ENCODE measurements at regions not wholly inside any gene's neighbourhood (a gene's known extent, or its start where the extent isn't known, plus 50 kb on each side); places are given as distances from the start of the nearest gene placed in this dataset.

GRCh38 chr2:152930501-152930900 is 212.1 kb downstream of the ARL6IP6 start:
- no peak for TF ChIP-seq POLR2A (IDR thresholded peaks at IDR 0.05; ENCODE audit: low read depth, low read length)
- no peak for TF ChIP-seq POLR2AphosphoS5 (IDR thresholded peaks at IDR 0.05; ENCODE audit: low read depth, low read length)
- TF ChIP-seq SPI1 (IDR thresholded peaks at IDR 0.05; ENCODE audit: low read depth, low read length) = no peak
- no peak for TF ChIP-seq PAX5 (IDR thresholded peaks at IDR 0.05; ENCODE audit: insufficient read depth, low read length, severe bottlenecking)
- no peak for TF ChIP-seq POU2F2 (IDR thresholded peaks at IDR 0.05; ENCODE audit: low read depth, low read length)
- no peak for TF ChIP-seq TAF1 (IDR thresholded peaks at IDR 0.05; ENCODE audit: low read depth, low read length)
- DNase-seq (ENCODE audit: insufficient read length, low spot score) (no peak), FAIRE-seq (no peak)

DNA sequence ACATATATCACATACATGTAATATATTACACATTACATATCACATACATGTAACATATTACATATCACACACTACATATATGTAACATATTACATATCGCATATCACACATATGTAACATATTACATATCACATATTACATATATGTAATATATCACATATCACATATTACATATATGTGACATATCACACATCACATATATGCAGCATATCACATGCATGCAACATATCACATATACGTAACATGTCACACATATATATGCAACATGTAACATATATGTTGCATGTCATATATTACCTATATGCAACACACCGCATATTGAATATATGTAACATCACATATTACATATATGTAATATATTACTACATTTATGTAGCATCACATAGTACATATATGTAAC is 211.2 kb downstream of the ARL6IP6 start:
- TF ChIP-seq TAF1 (IDR thresholded peaks at IDR 0.05; ENCODE audit: low read depth, low read length) (no peak), POLR2AphosphoS5 (IDR thresholded peaks at IDR 0.05; ENCODE audit: low read depth, low read length) (no peak), POU2F2 (IDR thresholded peaks at IDR 0.05; ENCODE audit: low read depth, low read length) (no peak)
- FAIRE-seq = peak; percentile 48
- no peak for DNase-seq (ENCODE audit: insufficient read length, low spot score)

GRCh38 chr2:152925547-152926448 is 207.4 kb downstream of the ARL6IP6 start:
- DNase-seq (ENCODE audit: insufficient read length, low spot score) (peak; percentile 25), FAIRE-seq (peak; percentile 90)
- no peak for TF ChIP-seq PAX5 (IDR thresholded peaks at IDR 0.05; ENCODE audit: insufficient read depth, low read length, severe bottlenecking)
- no peak for TF ChIP-seq POU2F2 (IDR thresholded peaks at IDR 0.05; ENCODE audit: low read depth, low read length)
- TF ChIP-seq POLR2AphosphoS5 (IDR thresholded peaks at IDR 0.05; ENCODE audit: low read depth, low read length) = no peak
- TF ChIP-seq TAF1 (IDR thresholded peaks at IDR 0.05; ENCODE audit: low read depth, low read length) = no peak
- no peak for TF ChIP-seq POLR2A (IDR thresholded peaks at IDR 0.05; ENCODE audit: low read depth, low read length)
- TF ChIP-seq SPI1 (IDR thresholded peaks at IDR 0.05; ENCODE audit: low read depth, low read length) = no peak

DNA sequence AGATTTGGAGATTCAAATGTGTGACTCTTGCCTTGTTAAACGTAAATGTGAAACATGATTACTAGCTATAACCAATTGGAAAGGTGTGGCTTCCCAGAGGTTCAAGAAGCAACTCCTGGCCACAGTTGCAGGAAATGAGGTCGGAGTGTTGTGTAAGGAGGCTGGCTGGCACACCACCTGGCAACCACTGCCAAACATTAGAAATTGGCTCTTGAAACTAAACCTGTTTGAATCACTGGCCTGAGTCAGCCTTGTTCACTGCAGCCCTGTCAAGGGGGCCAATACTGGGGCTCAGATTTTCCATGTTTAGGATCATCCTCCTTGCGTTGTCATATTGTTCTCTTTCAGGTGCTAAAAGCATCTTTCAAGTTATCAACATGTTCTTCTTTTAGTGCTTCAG is 206.3 kb downstream of the ARL6IP6 start:
- FAIRE-seq (no peak), DNase-seq (ENCODE audit: insufficient read length, low spot score) (no peak)
- TF ChIP-seq PAX5 (IDR thresholded peaks at IDR 0.05; ENCODE audit: insufficient read depth, low read length, severe bottlenecking) (no peak), POLR2A (IDR thresholded peaks at IDR 0.05; ENCODE audit: low read depth, low read length) (no peak), POU2F2 (IDR thresholded peaks at IDR 0.05; ENCODE audit: low read depth, low read length) (no peak)

DNA sequence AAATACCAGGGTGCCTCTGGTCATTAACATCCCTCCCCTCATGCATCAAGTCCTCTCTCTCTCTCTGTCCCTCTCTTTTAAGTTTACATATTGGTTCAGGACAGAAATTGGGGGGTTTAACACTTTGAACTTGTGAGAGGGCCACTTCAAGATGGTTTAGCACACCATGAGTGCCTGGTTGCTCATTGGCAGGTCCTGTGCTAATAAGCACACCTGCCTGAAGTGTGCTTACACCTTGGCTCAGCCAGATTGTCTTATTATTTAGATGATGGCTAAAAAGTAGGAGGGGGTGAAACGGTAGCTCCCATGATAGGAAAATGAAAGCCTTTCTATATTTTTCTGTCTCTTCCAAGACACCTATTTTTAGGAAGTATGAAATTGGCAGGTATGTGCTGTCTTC is 205.8 kb downstream of the ARL6IP6 start:
- no peak for FAIRE-seq
- no peak for DNase-seq (ENCODE audit: insufficient read length, low spot score)
- no peak for TF ChIP-seq POU2F2 (IDR thresholded peaks at IDR 0.05; ENCODE audit: low read depth, low read length)
- TF ChIP-seq POLR2AphosphoS5 (IDR thresholded peaks at IDR 0.05; ENCODE audit: low read depth, low read length) = no peak

DNA sequence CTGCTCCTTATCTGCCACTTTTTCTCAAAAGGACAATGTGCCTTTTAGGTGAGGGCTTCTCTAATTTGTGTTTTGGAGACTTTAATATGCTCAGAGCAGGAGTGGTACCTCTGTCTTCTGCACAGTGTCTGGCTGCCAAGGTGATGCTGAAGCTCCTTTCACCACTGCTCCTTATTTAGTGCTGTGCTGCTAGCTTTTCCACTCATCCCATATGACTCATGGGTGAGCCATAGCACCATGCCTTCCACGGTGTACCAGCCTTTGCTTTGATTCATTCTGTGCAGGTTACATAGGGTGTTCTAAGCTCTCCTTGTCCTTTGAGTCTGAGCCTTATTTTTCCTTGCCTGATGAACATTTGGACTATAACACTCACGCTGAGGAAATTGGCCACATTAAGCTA is 202.4 kb downstream of the ARL6IP6 start:
- TF ChIP-seq PAX5 (IDR thresholded peaks at IDR 0.05; ENCODE audit: insufficient read depth, low read length, severe bottlenecking) (no peak), SPI1 (IDR thresholded peaks at IDR 0.05; ENCODE audit: low read depth, low read length) (no peak), POU2F2 (IDR thresholded peaks at IDR 0.05; ENCODE audit: low read depth, low read length) (no peak), TAF1 (IDR thresholded peaks at IDR 0.05; ENCODE audit: low read depth, low read length) (no peak), POLR2A (IDR thresholded peaks at IDR 0.05; ENCODE audit: low read depth, low read length) (no peak), POLR2AphosphoS5 (IDR thresholded peaks at IDR 0.05; ENCODE audit: low read depth, low read length) (no peak)
- no peak for FAIRE-seq
- no peak for DNase-seq (ENCODE audit: insufficient read length, low spot score)

DNA sequence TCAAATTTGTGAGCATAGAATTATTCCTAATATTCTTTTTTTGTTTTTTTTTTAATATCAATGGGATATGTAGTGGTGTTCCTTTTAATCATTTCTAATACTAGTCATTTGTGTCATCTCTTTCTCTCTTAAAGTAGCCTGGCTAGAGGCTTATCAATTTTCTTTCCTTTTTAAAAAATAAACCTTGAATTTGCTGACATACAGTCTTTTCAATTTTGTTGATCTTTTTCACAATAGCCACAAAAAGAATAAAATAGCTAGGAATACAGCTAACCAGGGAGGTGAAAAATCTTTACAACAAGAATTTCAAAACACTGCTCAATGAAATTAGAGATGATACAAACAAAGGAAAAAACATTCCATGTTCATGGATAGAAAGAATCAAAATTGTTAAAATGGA is 192.6 kb downstream of the ARL6IP6 start:
- FAIRE-seq = no peak
- DNase-seq (ENCODE audit: insufficient read length, low spot score) = no peak
- no peak for TF ChIP-seq PAX5 (IDR thresholded peaks at IDR 0.05; ENCODE audit: insufficient read depth, low read length, severe bottlenecking)
- TF ChIP-seq TAF1 (IDR thresholded peaks at IDR 0.05; ENCODE audit: low read depth, low read length) = no peak

DNA sequence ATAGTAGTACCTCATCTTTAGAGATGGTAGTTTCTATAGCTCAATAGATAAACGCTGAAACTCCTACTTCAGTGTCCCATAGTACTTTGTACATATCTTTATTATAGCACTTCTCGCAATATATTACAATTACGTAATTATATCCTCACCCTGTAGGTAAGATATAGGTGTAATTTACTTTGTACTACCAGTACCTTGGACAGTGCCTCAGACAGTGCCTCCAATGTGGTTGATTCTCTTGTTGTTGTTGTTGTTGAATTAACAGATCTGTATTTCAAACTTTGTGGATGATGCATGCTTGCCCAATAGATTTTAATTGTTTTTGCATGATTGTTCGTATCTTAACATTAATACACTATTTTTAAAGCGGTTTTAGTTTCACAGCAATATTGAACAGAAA is 188.6 kb downstream of the ARL6IP6 start:
- DNase-seq (ENCODE audit: insufficient read length, low spot score) (no peak), FAIRE-seq (no peak)
- TF ChIP-seq TAF1 (IDR thresholded peaks at IDR 0.05; ENCODE audit: low read depth, low read length) = no peak
- TF ChIP-seq POU2F2 (IDR thresholded peaks at IDR 0.05; ENCODE audit: low read depth, low read length) = no peak
- TF ChIP-seq POLR2AphosphoS5 (IDR thresholded peaks at IDR 0.05; ENCODE audit: low read depth, low read length) = no peak
- no peak for TF ChIP-seq PAX5 (IDR thresholded peaks at IDR 0.05; ENCODE audit: insufficient read depth, low read length, severe bottlenecking)
- TF ChIP-seq SPI1 (IDR thresholded peaks at IDR 0.05; ENCODE audit: low read depth, low read length) = no peak
- no peak for TF ChIP-seq POLR2A (IDR thresholded peaks at IDR 0.05; ENCODE audit: low read depth, low read length)

- FAIRE-seq (no peak), DNase-seq (ENCODE audit: insufficient read length, low spot score) (no peak)
- no peak for TF ChIP-seq POLR2A (IDR thresholded peaks at IDR 0.05; ENCODE audit: low read depth, low read length)
- TF ChIP-seq POLR2AphosphoS5 (IDR thresholded peaks at IDR 0.05; ENCODE audit: low read depth, low read length) = no peak
- no peak for TF ChIP-seq TAF1 (IDR thresholded peaks at IDR 0.05; ENCODE audit: low read depth, low read length)
- TF ChIP-seq PAX5 (IDR thresholded peaks at IDR 0.05; ENCODE audit: insufficient read depth, low read length, severe bottlenecking) = no peak
- TF ChIP-seq POU2F2 (IDR thresholded peaks at IDR 0.05; ENCODE audit: low read depth, low read length) = no peak
- no peak for TF ChIP-seq SPI1 (IDR thresholded peaks at IDR 0.05; ENCODE audit: low read depth, low read length)
These were observed 175.6 kb downstream of the ARL6IP6 start for GRCh38 chr2:152894051-152894450.

DNA sequence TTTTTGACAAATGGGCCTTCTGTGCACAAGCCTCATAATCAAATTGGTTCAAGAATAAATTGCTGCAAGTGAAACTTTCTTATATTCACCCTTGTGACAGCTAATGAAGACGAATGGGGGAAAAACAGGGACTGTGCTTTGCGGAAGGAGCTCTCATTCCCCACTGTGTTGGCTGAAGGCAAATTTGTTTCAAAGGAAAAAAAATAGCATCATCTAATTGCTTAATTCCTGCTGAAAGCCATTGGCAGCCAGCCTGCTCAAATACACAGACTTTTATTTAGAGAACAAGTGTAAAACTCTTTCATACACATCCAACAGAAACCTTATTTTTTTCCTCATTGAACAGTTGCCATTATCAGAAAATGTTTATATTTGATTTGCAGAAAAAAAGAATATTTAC is 172.3 kb downstream of the ARL6IP6 start:
- TF ChIP-seq SPI1 (IDR thresholded peaks at IDR 0.05; ENCODE audit: low read depth, low read length) = no peak
- TF ChIP-seq POLR2AphosphoS5 (IDR thresholded peaks at IDR 0.05; ENCODE audit: low read depth, low read length) = no peak
- no peak for TF ChIP-seq TAF1 (IDR thresholded peaks at IDR 0.05; ENCODE audit: low read depth, low read length)
- TF ChIP-seq POU2F2 (IDR thresholded peaks at IDR 0.05; ENCODE audit: low read depth, low read length) = no peak
- no peak for TF ChIP-seq PAX5 (IDR thresholded peaks at IDR 0.05; ENCODE audit: insufficient read depth, low read length, severe bottlenecking)
- no peak for TF ChIP-seq POLR2A (IDR thresholded peaks at IDR 0.05; ENCODE audit: low read depth, low read length)
- DNase-seq (ENCODE audit: insufficient read length, low spot score) (no peak), FAIRE-seq (no peak)
